BE2C (cell line): ENCODE measurements at regions not wholly inside any gene's neighbourhood (a gene's known extent, or its start where the extent isn't known, plus 50 kb on each side); places are given as distances from the start of the nearest gene placed in this dataset.
A peak's percentile ranks its signal among the peaks of the same experiment; 100 is the strongest.

Source experiments
- DNase-seq: peaks from one replicate; pipeline ENCODE4 v3.0.0-alpha.2; 2020
- H3K27me3 ChIP-seq: fragments of 250-450 bp; sonication (Bioruptor Pico); 2 replicates; pipeline ENCODE4 v1.5.1; 2020; ENCODE audit warnings: mild to moderate bottlenecking
- H3K36me3 ChIP-seq: fragments of 250-450 bp; sonication (Bioruptor Pico); 2 replicates; pipeline ENCODE4 v1.5.1; 2020; ENCODE audit warnings: mild to moderate bottlenecking
- H3K4me1 ChIP-seq: fragments of 250-450 bp; sonication (Bioruptor Pico); 2 replicates; pipeline ENCODE4 v1.5.1; 2020
- H3K4me3 ChIP-seq: 2 replicates; pipeline ENCODE4 v1.5.1; 2011; ENCODE audit warnings: low read depth, low read length
- H3K9me3 ChIP-seq: fragments of 250-450 bp; sonication (Bioruptor Pico); 2 replicates; pipeline ENCODE4 v1.5.1; 2020
- TF ChIP-seq, protein P1 (sequence below): IDR thresholded peaks from 2 replicates; pipeline ENCODE4 v1.5.1; 2012; ENCODE audit warnings: mild to moderate bottlenecking, low read depth, low read length

DNA sequence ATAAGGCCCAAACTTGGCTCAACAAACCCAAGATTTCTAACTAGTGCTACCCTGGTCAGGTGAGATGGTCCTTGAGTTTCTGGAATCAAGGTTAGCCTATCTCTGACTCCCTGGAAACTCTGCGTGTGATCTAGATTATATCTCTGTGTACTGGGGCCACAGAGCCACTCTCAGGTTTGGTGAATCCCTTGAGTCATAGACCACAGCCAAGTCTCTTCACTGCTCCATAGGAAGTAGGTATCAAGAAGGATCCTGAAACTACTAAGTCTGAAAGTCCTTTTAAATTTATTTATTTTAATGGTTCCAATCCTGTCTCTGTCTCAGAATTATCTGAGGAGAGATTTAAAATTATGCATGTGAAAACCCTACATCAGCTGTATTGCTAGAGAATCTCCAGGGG lies 99.1 kb downstream of the TUSC7 start:
- H3K4me1 ChIP-seq = peaks cover 5% of the 10 kb centered on the region
- H3K36me3 ChIP-seq = no peaks in the 10 kb centered on the region
- TF ChIP-seq, protein P1, sequence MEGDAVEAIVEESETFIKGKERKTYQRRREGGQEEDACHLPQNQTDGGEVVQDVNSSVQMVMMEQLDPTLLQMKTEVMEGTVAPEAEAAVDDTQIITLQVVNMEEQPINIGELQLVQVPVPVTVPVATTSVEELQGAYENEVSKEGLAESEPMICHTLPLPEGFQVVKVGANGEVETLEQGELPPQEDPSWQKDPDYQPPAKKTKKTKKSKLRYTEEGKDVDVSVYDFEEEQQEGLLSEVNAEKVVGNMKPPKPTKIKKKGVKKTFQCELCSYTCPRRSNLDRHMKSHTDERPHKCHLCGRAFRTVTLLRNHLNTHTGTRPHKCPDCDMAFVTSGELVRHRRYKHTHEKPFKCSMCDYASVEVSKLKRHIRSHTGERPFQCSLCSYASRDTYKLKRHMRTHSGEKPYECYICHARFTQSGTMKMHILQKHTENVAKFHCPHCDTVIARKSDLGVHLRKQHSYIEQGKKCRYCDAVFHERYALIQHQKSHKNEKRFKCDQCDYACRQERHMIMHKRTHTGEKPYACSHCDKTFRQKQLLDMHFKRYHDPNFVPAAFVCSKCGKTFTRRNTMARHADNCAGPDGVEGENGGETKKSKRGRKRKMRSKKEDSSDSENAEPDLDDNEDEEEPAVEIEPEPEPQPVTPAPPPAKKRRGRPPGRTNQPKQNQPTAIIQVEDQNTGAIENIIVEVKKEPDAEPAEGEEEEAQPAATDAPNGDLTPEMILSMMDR = no peak
- no peaks in the 10 kb centered on the region for H3K9me3 ChIP-seq
- no peak for DNase-seq
- no peaks in the 10 kb centered on the region for H3K27me3 ChIP-seq
- H3K4me3 ChIP-seq = no peak overlapping the region

DNA sequence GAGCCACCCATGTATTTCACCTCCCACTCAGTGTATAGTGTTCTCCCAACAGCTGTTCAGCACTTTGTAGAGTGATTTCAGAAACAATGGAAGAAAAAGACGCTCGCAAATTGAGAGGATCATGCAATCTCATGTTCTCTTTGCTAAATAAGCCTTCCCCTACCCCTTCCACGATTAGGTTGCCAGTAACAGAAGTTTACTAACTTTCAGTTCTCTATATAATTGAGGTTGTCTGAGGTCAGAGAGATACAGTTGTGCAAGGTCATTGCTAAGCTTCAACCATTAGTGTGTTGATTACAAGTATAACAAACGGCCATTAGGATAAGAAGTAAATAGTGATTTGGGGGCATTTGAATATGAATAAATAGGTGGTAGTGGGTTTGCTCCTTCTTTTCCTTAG lies 99.6 kb downstream of the TUSC7 start:
- TF ChIP-seq, protein P1 = no peak
- Histone ChIP-seq H3K9me3 (no peaks in the 10 kb centered on the region), H3K4me1 (peaks cover 9% of the 10 kb centered on the region), H3K27me3 (no peaks in the 10 kb centered on the region), H3K4me3 (no peak overlapping the region), H3K36me3 (no peaks in the 10 kb centered on the region)
- no peak for DNase-seq

DNA sequence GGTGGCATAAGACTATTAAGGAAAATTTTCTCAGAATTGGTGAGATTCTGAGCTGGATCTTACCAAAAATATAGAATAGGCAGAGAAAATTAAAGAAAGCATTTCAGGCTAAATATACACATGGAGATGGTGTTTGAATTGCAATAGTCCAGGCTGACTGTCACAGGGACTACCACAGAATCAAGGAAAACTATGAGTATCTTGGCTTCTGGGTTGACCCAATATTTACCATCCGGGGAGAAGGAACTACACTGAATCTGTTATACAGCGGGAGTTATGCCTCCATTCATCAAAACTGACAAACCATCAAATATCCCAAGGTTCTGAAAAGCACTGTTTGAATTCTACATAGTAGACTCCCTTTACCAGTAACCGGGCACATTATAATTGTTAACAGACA lies 102.2 kb downstream of the TUSC7 start:
- Histone ChIP-seq H3K9me3 (no peaks in the 10 kb centered on the region), H3K27me3 (no peaks in the 10 kb centered on the region), H3K4me3 (no peak overlapping the region), H3K36me3 (no peaks in the 10 kb centered on the region), H3K4me1 (peaks cover 29% of the 10 kb centered on the region)
- TF ChIP-seq, protein P1 = no peak
- no peak for DNase-seq

DNA sequence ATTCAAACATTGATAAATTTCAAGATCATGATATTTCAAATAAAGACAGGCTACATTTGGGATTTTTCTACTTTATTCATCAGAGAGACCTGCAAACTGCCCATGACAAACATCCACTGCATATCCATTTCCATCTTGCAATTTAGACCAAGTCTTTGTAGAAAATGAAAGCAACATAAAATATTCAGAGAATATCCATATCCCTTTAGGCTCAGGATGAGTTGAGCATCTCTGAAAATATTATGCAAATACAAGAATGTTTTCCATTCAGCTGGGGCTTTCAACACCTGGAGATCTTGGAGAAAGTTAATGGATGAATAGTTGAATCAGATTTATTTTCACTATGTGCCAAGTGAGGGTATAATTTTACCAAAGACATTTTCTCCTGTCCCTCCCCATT lies 103.4 kb downstream of the TUSC7 start:
- no peaks in the 10 kb centered on the region for H3K9me3 ChIP-seq
- H3K36me3 ChIP-seq = no peaks in the 10 kb centered on the region
- DNase-seq = no peak
- no peak overlapping the region for H3K4me3 ChIP-seq
- TF ChIP-seq, protein P1 = no peak
- H3K4me1 ChIP-seq = peaks cover 40% of the 10 kb centered on the region
- no peaks in the 10 kb centered on the region for H3K27me3 ChIP-seq

DNA sequence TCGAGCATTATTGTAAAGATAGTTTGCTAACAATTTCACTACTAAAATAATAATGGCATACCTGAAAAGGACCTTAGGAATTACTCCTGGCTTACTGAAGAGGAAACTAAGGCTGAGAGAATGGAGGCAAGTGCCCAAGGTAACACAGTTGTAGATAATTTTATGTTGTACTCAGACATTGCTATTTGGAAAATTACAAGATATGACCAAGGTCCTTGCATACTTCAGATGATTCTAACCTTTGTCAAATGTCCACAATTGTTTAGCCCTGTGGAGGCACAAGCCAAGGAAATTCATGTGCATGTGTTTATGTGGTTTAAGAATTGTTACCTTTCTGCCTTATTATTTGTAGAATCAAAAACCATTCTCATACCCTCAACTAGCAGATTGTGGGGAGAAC lies 105.7 kb downstream of the TUSC7 start:
- H3K27me3 ChIP-seq = no peaks in the 10 kb centered on the region
- TF ChIP-seq, protein P1 = no peak
- H3K36me3 ChIP-seq = no peaks in the 10 kb centered on the region
- H3K4me3 ChIP-seq = 0 out of 2 replicates have a peak overlapping the region, but pooled peaks have one; percentile 13
- H3K4me1 ChIP-seq = peaks cover 43% of the 10 kb centered on the region
- no peaks in the 10 kb centered on the region for H3K9me3 ChIP-seq
- DNase-seq = no peak

DNA sequence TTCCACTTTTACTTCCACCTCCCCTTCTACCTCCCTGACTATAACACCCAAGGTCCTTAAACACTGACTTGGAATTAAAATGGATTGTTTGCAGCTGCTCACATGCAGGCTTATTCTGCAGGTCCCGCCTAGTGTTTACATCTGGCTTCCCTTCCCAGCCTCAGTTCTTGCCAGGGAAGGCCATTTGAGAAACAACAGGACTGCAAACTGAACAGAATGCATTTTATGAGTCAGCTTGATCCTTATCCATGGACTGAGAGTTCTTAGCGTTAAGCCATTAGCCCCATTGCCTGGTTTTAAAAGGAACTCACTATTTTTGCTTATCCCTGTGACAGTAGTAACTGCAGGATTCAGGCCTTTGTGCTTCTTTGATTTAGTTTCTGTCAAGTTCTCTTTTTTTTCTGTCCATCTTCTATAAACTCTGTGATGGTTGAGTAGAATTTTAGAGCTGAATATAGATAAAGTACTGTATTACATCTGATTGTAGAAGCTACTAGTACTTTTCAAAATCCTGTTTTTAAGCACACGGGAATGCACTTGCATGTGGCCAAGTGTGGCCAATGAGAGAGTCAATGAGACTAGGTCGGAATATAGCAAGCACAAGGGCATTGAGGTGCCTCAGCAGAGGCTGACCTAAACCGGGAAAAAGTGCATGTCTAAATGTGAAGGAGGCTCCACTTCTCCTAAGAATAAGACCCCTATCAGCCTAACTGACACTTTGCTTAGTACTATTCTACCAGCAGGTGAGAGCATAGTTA lies 106.4 kb downstream of the TUSC7 start:
- Histone ChIP-seq H3K27me3 (no peaks in the 10 kb centered on the region), H3K4me1 (peaks cover 43% of the 10 kb centered on the region), H3K4me3 (0 out of 2 replicates have a peak overlapping the region, but pooled peaks have one; percentile 13), H3K9me3 (no peaks in the 10 kb centered on the region), H3K36me3 (no peaks in the 10 kb centered on the region)
- DNase-seq = peak; percentile 82
- TF ChIP-seq, protein P1 = no peak
